Endothelial cell of umbilical vein (primary cell): ENCODE measurements at regions not wholly inside any gene's neighbourhood (a gene's known extent, or its start where the extent isn't known, plus 50 kb on each side); places are given as distances from the start of the nearest gene placed in this dataset.

Experiments
- EZH2 ChIP-seq: IDR thresholded peaks from 2 replicates; pipeline ENCODE4 v1.6.1; 2012; ENCODE audit warnings: borderline replicate concordance, low read depth, mild to moderate bottlenecking, moderate library complexity, low read length, inconsistent platforms; ENCODE audit not compliant: severe bottlenecking
- FOS ChIP-seq: IDR thresholded peaks from 2 replicates; pipeline ENCODE4 v1.6.1; 2011; ENCODE audit warnings: mild to moderate bottlenecking, low read length, moderate library complexity, borderline replicate concordance; ENCODE audit not compliant: insufficient read depth
- GATA2 ChIP-seq: IDR thresholded peaks from 2 replicates; pipeline ENCODE4 v1.7.0; 2011; ENCODE audit warnings: low read depth, mild to moderate bottlenecking, moderate library complexity, mixed read lengths, low read length; ENCODE audit not compliant: insufficient read length, insufficient read depth
- JUN ChIP-seq: IDR thresholded peaks from 2 replicates; pipeline ENCODE4 v1.6.1; 2011; ENCODE audit warnings: borderline replicate concordance, low read depth; ENCODE audit not compliant: insufficient read length, insufficient read depth
- MYC ChIP-seq: IDR thresholded peaks from one replicate; pipeline ENCODE4 v1.6.1; 2011; ENCODE audit warnings: mild to moderate bottlenecking, low read depth, low read length
- POLR2A ChIP-seq: IDR thresholded peaks from 2 replicates; pipeline ENCODE4 v1.6.1; 2012; ENCODE audit warnings: low read depth, mild to moderate bottlenecking, control low read depth, low read length
- POLR2AphosphoS5 ChIP-seq: IDR thresholded peaks from 2 replicates; pipeline ENCODE4 v1.6.1; 2012; ENCODE audit warnings: low read depth, mild to moderate bottlenecking, control low read depth, low read length, moderate library complexity; ENCODE audit not compliant: insufficient read depth
- TF ChIP-seq, protein P1 (sequence below), 2 donors: IDR thresholded peaks; 1 replicate in 1 of 2; 2 replicates in 1 of 2; pipeline ENCODE4 v1.5.1; 2011; ENCODE audit warnings: low read length in 2 of 2, mild to moderate bottlenecking in 2 of 2, moderate library complexity in 2 of 2, control low read depth in 1 of 2, inconsistent platforms in 1 of 2, low read depth in 1 of 2; ENCODE audit not compliant: insufficient read depth in 1 of 2; ENCODE audit errors: extremely low read depth in 1 of 2

DNA sequence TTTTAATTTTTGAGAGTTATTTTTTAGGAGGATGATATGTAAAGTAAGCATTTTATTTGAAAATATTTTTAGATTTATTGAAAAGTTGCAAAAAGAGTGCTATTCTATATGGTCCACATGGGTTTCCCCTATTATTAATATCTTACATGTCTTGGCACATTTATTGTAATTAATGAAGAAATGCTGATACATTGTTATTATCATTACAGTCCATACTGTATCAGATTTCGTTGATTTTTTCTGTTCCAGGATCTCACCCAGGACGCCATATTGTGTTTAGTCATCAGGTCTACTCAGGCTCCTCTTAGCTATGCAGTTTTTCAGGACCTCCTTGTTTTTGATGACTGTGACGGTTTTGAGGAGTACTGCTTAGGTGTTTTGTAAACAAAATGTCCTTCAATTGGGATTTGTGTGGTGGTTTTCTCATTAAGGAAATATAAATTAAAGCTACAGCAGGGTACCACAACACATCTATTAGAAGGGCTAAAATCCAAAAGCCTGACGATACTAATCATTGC is 281.0 kb downstream of the SAMD5 start:
- TF ChIP-seq, protein P1, sequence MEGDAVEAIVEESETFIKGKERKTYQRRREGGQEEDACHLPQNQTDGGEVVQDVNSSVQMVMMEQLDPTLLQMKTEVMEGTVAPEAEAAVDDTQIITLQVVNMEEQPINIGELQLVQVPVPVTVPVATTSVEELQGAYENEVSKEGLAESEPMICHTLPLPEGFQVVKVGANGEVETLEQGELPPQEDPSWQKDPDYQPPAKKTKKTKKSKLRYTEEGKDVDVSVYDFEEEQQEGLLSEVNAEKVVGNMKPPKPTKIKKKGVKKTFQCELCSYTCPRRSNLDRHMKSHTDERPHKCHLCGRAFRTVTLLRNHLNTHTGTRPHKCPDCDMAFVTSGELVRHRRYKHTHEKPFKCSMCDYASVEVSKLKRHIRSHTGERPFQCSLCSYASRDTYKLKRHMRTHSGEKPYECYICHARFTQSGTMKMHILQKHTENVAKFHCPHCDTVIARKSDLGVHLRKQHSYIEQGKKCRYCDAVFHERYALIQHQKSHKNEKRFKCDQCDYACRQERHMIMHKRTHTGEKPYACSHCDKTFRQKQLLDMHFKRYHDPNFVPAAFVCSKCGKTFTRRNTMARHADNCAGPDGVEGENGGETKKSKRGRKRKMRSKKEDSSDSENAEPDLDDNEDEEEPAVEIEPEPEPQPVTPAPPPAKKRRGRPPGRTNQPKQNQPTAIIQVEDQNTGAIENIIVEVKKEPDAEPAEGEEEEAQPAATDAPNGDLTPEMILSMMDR (IDR thresholded peaks at IDR 0.05; ENCODE audit: extremely low read depth in 1 of 2, insufficient read depth in 1 of 2, low read depth in 1 of 2, low read length in 2 of 2) = no peak
- no peak for TF ChIP-seq POLR2A
- no peak for TF ChIP-seq FOS
- no peak for TF ChIP-seq EZH2
- TF ChIP-seq POLR2AphosphoS5 = no peak
- TF ChIP-seq GATA2 = no peak
- TF ChIP-seq JUN = no peak
- no peak for TF ChIP-seq MYC
